AG10803 (cell line): ENCODE measurements at regions not wholly inside any gene's neighbourhood (a gene's known extent, or its start where the extent isn't known, plus 50 kb on each side); places are given as distances from the start of the nearest gene placed in this dataset.
A peak's percentile ranks its signal among the peaks of the same experiment; 100 is the strongest.

Experiments
- DNase-seq: peaks from one replicate; pipeline ENCODE4 v3.0.0; 2010; ENCODE audit warnings: low read depth
- H3K4me3 ChIP-seq: 2 replicates; pipeline ENCODE4 v1.5.1; 2011; ENCODE audit warnings: mild to moderate bottlenecking, low read length, control low read depth
- CTCF ChIP-seq: conservative IDR thresholded peaks from 2 replicates; pipeline ENCODE4 v1.5.1; 2011; ENCODE audit warnings: mild to moderate bottlenecking, low read length, control low read depth, inconsistent platforms

DNA sequence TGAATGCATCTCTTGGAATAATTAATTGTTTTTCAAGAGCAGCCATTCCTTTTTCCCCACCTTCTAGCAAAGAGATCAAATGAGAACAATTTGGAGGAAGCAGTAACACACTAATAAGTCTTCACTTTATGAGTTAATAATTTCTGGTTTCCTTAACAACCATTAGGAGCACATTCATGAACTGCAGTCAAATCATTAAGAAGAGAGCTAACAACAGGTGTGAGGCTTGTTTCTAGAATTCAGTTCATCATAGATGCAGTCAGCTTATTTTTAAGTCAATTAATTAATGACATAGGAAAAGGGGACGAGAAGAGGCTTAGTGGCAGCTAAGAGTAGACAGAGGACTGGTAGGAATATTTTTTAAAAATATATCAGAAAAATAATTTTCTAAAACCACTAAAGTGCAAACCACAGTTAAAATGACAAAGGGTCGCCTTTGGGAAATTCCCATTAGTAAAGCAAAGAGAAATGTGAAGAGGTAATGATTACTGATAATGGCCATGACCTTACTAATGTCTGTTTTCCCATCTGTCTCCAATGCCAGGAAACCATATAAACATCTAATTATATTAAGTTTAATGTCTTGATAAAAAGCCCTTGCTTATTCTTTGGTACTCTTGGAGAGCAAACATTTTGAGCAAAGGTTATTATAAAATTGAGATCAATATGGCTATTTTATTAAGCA, 184.2 kb downstream of the KCNJ2 start:
- H3K4me3 ChIP-seq: no peak overlapping the region
- no peak for TF ChIP-seq CTCF
- DNase-seq: no peak

DNA sequence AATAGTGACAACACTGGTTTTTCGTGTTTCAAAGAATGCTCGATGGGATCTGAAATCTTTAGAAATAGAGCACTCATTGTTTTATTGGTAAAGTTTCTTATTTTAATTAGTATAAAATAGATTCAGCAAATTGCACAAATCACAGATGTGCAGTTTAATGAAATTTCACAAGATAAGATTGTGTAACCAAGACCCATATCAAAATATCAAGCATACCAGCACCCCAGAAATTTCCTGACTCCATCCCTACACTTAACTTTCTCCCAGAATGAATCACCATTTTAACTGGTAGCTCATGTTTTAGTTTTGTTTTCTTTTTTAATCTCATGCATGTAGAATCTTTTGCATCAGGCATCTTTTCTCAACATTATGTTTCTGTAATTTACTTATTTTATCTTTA, 185.9 kb downstream of the KCNJ2 start:
- H3K4me3 ChIP-seq: no peak overlapping the region
- DNase-seq: peak; percentile 17

GRCh38 chr17:70357190-70357589, 187.9 kb downstream of the KCNJ2 start:
- TF ChIP-seq CTCF: no peak
- DNase-seq: no peak

More for the DNA sequence above, 185.9 kb downstream of the KCNJ2 start:
- TF ChIP-seq CTCF: no peak

GRCh38 chr17:70365091-70365583, 195.8 kb downstream of the KCNJ2 start:
- peak; percentile 58 for DNase-seq
- TF ChIP-seq CTCF: no peak
- H3K4me3 ChIP-seq: no peak overlapping the region

More at GRCh38 chr17:70357190-70357589, 187.9 kb downstream of the KCNJ2 start:
- no peak overlapping the region for H3K4me3 ChIP-seq

DNA sequence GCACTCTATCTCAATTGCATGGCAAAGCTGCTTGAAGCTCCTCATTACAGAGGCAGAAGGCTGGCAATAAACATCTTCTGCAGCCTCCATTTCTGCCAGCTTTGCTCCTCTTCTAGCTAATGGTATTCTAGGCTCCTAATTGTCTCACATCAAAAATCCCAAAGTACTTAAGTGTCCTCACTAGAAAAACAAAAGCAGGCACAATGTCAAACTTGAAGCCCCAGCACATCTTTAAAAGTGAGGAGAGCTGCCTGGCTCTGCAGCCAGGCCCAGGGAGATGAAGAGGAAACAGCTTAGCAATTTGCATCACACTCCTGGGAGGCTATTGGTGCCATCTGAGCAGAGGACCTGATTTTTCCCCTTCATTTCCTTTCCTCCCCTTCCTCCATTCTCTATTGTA, 197.1 kb downstream of the KCNJ2 start:
- DNase-seq: no peak
- no peak overlapping the region for H3K4me3 ChIP-seq
- TF ChIP-seq CTCF: no peak

GRCh38 chr17:70368011-70368410, 198.7 kb downstream of the KCNJ2 start:
- no peak for TF ChIP-seq CTCF
- H3K4me3 ChIP-seq: no peak overlapping the region
- DNase-seq: no peak

- TF ChIP-seq CTCF: no peak
- H3K4me3 ChIP-seq: no peak overlapping the region
- DNase-seq: no peak
These were observed 200.1 kb downstream of the KCNJ2 start for GRCh38 chr17:70369391-70369790.
